Epithelial cell of proximal tubule (primary cell): ENCODE measurements at regions not wholly inside any gene's neighbourhood (a gene's known extent, or its start where the extent isn't known, plus 50 kb on each side); places are given as distances from the start of the nearest gene placed in this dataset.

Source experiments
- DNase-seq: peaks from one replicate; pipeline ENCODE4 v3.0.0-alpha.2; 2011; ENCODE audit warnings: low read depth
- H3K4me3 ChIP-seq: 2 replicates; pipeline ENCODE4 v1.5.1; 2011; ENCODE audit warnings: low read depth, mild to moderate bottlenecking, low read length
- CTCF ChIP-seq: conservative IDR thresholded peaks from 2 replicates; pipeline ENCODE4 v1.5.1; 2012; ENCODE audit warnings: low read depth, mild to moderate bottlenecking, low read length

- no peak for DNase-seq
- H3K4me3 ChIP-seq, result no peak overlapping the region
- no peak for TF ChIP-seq CTCF
Measured at GRCh38 chr7:96527133-96527827, 182.4 kb downstream of the SEM1 start.

- TF ChIP-seq CTCF, result no peak
- no peak for DNase-seq
Measured at GRCh38 chr7:96526496-96526895, 183.2 kb downstream of the SEM1 start.

DNA sequence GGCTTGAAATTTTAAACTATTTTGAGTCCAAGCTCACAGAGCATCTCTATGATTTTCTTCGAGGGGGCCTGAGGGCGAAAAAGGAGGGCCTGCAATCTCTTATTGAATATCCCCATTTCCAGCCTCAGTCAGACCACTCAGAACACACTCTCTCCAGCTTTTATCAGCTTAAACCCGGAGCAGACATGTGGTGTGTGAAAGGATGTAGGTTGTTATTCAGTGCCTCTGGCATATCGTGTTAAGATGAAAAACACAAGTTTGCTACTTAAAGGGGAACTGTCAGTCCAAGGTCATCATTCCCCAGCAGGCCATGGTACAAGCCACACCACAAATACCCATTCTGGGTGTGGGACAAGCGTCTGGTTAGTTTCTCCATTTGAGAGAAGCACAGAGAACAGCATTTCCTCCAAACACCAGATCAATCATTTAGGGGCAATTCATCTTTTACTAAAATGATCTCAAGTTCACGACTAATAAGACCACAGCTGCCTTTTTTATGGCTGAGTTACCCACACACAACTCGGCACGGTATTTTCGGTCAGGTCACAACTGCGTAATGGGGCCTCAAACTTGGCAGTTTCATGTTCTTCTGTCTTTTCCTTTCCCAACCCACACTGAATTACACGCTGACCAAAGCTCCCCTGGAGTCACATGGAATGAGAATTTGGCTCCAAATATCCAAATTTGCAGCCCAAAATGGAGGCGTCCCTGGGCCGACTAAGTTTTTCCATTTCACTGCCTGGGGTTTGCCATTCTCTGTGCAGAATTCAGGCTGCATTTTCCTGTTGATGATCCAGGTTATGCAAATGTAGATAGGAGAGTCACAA, 188.4 kb downstream of the SEM1 start:
- no peak for DNase-seq
- H3K4me3 ChIP-seq, result no peak overlapping the region
- TF ChIP-seq CTCF, result no peak

More at GRCh38 chr7:96526496-96526895, 183.2 kb downstream of the SEM1 start:
- no peak overlapping the region for H3K4me3 ChIP-seq

DNA sequence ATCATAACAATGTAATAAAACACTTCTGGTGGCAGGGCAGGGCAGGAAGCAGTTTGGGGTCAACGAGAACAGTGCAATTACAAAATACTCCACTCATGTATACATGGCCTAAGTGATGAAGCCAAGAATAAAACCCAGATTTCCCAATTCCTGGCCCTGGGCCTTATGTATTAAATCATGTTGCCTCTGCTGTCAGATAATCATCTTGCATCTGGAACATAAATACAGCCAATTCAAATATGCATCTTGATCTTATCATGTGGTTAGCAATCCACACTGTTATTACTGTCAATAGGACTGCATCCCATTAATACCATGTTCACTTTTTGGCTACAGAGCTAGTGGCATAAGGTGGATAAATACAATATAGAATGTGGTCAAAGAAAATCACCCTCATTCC, 186.5 kb upstream of the SLC25A13 start:
- no peak for TF ChIP-seq CTCF
- no peak overlapping the region for H3K4me3 ChIP-seq
- DNase-seq, result no peak

GRCh38 chr7:96503597-96503996, 181.7 kb upstream of the SLC25A13 start:
- no peak overlapping the region for H3K4me3 ChIP-seq
- DNase-seq, result no peak
- TF ChIP-seq CTCF, result no peak

DNA sequence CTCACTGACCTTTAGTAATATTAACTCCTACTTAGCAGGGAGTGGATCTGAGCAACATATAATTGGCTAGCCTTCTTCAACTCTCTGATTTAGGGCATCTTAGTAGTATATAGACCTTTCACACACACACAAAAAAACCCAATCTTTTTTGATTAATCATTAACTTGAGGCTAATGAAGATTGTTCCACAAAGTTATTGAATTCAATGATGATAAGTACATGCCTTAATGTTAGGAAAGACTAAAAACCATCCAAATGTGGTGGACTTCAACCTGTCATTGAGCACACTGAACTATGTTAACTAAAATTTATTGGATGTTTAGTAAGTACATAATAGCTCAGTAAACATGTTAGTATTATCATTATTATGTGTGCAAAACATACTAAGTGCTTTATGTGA, 179.4 kb upstream of the SLC25A13 start:
- no peak for TF ChIP-seq CTCF
- DNase-seq, result no peak
- no peak overlapping the region for H3K4me3 ChIP-seq
